NCI-H1436 (cell line): ENCODE measurements at regions not wholly inside any gene's neighbourhood (a gene's known extent, or its start where the extent isn't known, plus 50 kb on each side); places are given as distances from the start of the nearest gene placed in this dataset.
A peak's percentile ranks its signal among the peaks of the same experiment; 100 is the strongest.
"Not testable (repeated sequence)": the region's sequence is repeated elsewhere in the genome, so short reads cannot be mapped to it uniquely, and the experiment has no call there.

Experiments used
- DNase-seq: peaks from one replicate; lab custom pipeline; 2025; lab: John Stamatoyannopoulos, UW

DNA sequence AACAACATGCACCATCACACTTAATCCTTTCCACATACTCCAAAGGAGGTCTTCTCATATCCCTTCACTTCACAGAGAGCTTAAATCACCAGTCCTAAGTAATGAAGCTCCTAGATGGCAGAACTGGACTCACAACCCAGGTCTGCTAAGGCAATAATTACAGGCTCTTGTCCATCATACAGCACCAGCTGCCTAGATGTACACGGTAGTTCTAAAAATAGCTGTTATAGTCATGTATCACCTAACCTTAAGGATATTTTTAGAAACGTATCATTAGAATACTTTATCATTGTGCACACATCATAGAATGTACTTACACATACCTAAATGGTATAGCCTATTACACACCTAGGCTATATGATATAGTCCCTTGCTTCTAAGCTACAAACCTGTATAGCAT, 644.6 kb upstream of the RGMB start:
- no peak for DNase-seq

DNA sequence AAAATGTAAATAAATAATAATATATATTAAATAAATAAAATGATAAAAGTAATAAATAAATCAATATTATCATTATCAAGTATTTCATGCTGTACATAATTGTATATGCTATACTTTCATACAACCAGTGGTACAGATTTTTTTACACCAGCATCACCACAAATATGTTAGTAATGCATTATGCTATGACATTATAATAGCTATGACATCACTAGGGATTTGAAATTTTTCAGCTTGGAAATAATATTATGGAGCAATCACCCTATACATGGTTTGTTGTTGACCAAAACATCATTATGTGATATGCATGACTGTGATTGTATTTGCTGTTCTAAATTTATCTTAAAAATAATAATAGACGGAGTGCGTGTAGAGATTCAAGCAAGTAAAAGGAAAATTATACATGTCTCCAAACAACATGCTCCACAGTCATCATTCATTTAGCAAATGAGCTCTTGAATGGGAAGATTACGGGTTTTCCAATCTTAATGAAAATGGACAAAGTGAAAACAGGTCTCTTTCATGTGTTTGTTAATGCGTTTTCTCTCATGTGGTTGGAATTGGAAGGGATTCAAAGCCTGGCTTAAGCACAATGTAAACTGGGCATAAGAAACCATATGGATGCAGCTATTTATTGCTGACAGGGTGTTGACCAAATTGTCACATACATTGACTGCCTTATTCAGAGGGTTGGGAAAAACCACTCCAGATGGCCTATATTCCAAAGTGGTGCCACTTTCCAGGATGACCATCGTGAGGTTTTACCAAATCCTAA, 643.0 kb upstream of the RGMB start:
- no peak for DNase-seq

DNA sequence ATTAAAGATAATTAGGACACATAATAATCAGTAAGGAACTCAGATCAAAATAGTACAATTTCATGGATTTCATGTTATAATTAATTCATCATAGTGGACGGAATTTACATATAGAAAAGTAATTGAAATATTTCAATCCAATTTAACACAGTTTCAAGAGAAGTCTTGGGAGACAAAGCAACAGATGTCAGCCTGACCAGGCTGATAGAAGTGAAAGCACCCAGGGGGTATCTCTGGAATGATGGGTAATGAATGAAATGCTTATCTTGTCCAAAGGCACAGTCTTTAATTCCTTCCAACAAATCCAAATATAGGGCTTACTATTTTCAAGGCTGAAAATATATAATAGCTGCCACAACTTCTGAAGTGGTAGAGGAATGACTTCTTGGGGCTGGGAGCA, 629.3 kb upstream of the RGMB start:
- DNase-seq: no peak

GRCh38 chr5:98144710-98145109, 628.8 kb upstream of the RGMB start:
- DNase-seq: no peak

DNA sequence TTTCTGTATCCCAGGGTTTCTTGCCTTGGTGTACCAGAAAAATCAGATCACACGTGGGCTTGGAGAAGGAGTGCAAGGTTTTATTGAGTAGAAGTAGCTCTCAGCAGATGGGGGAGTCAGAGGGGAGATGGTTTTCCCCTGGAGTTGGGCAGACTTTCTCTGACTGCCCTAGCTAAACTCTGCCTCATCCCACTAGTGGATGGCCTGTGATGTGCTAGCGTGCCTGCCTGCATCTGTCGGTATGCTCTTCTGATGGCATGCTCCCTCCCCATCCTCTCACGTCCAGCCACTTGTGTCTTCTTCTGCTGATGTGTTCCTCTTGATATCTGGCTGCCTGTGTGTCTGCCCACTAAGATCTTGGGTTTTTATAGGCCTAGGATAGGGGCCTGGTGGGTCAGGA, 616.1 kb upstream of the RGMB start:
- DNase-seq: no peak

DNA sequence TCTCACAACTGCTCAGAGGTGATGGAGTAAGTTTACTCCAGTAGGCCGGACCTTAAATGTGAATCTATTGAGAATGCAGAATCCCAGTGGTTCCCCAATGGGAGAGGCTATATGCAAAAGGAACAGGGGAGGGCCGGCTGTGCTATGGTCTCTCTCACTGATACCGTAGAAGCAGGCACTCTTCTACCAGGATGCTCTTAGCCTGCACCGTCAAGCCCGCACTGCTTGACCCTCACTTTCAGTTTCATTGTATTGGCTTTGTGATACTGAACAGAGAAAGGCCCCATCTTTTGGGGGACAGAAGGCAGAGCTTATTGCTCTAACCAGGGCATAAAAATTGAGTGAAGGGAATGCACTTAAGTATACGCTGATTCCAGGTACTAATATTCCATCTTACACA, 615.0 kb upstream of the RGMB start:
- no peak for DNase-seq

GRCh38 chr5:98163796-98164493, 609.5 kb upstream of the RGMB start:
- DNase-seq: peak; percentile 4

DNA sequence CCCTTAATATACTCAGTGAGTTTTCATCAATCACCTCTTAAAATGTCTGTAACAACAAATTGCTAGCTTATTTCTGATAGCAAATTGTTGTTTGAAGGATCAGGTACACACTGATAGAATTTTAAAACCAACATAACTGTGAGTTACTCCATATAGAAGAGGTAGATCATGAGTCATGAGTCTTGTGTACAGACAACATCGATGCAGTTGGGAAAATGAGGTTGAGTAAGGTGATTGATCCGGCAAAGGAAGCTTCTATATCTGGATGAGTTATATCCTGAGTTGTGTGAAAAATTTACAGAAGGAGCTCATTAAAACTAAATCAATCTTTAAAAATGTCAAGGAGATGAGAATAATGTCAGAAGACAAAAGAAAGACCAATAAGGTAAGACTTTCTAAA, 604.6 kb upstream of the RGMB start:
- DNase-seq: no peak

DNA sequence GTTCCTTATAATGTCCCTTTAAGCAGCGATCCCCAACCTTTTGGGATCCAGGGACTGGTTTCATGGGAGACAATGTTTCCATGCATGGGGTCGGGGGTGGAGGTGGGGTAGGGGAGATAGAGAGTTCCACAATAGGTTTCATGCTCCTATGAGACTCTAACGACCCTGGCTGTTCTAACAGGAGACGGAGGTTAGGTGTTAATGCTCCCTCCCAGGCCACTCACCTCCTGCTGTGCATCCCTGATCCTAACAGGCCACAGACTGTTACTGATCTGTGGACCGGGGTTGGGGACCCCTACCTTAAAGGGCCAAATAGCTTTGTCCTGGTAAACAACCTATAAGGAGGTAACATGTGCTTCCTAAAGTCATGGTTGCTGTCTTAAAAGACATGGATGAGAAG, 602.5 kb upstream of the RGMB start:
- DNase-seq: no peak

DNA sequence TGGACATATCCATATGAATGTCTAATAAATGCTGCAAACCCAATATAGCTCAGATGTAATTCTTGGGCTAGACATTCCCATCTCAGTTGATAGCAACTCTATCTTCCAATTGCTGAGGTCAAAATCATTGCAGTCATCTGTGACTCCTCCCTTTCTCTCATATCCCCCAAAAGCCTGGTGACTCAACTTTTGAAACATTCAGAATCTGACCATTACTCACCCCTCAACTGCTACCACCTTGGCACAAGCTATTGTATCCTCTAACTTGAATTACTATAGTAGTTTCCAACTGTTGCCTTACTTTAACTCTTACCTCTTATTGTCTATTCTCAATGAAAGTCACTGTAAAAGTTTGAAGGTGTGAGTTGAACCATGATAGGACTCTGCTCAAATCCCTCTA, 600.1 kb upstream of the RGMB start:
- no peak for DNase-seq

DNA sequence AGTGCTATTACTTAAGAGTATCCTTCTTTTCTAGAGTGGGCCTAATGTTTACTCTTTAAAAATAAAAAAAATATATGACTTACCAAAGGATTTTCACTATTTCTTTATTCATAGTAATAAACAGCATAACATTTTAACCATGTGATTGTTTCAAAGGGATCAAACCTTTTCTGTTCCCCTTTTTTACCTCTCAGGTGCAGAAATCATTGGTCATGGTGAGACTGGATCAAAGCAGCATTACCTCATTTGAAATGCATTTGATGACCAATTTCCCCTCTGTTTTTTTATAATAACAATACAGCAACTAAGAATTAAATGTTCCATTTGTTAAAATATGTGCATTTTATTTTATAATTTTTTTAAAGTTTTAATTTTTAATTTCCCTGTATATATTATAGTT, 598.0 kb upstream of the RGMB start:
- no peak for DNase-seq

GRCh38 chr5:98179791-98180755, 593.4 kb upstream of the RGMB start:
- DNase-seq: peak; percentile 1

GRCh38 chr5:98186128-98186527, 587.3 kb upstream of the RGMB start:
- DNase-seq: no peak

DNA sequence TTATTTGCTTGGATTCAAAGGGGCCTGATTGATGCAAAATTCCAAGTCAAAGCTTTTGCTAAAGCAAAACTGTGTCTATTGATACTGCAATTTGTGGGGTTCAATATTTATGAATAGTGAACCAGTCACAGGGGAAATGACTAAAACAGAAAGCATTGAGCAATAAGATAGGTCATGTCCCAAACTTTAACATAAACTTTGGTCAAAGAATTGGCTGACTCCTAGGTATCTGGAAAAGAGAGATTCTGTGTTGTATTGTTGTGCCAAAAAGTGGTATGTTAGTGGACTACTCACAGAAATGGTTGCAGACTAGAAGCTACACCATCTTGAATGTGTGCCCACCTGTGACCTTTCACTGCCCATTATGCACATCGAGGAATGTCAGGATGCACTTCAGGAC, 585.5 kb upstream of the RGMB start:
- DNase-seq: no peak

GRCh38 chr5:98190344-98190743, 583.1 kb upstream of the RGMB start:
- DNase-seq: not testable (repeated sequence)

DNA sequence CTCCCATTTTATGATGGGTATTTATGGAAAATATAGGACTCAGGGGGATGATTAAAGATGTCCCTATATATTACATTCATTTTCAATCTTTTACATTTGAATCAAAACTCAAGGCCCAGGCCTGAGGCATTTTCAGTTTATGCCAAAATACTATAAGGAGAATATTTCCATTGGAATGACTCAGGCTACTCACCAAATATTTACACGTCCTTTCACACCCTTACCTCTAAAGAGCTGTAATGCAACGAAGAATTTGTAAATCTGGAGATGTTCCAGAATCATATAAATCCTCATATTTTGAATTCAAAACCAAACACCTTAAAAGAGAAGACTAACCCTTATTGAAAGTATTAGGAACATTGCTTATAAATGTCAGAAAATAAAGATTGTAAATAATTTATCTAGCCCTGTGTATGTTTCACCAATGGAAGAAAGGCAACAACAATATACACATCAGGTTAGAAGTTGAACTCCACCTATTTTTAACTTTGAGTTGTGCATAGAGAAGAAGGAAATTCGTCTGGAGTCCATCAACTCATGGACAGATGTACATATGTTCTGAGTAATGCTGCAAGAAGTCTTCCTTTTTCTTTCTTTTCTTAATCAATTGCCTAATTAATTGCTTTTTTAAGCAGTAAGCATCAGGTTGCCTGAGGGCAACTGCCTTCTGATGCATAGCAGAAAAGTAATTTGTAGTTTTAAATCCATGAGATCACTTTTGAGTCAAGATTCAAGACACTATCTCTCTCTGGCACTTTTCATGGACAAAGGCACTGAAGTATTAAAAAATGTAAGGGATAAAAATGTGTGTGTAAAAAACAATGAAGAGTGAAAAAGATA, 579.3 kb upstream of the RGMB start:
- no peak for DNase-seq

DNA sequence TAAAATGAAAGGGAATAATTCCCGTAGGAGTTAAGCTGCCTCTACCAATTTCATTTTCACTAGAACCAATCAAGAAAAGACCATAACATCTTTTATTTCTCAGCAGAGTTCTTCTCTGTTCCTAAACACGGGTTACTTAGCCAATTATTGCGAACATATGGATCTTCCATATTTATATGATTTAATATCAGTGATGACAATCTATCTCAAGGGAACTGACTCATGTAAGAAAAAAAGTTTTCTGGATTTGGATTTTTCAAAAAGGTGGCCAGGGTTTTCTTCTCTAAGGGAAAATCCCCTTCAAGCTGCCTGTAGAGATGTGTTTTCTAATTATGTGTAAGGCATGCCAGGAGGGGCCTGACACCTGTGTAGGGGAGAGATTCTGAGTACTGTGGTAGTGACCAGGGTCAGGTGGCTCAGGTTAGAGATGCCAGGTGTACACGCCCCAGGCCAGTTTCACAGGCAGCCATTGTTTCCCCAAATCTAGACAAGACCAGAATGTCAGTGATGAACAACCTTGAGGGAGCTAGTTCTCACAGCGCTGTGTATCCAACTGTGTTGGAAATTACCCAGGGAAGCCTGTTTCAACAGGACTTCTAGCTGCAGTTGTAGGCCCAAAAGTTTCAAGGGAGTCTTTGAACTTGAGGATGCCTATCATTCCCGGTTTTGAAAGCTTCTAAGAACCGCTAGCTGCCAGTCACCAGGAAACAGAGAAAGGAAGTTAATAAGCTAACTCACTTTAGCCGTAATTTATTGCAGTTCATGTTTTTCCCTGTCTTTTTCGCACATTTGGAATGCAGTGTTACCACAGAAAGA, 572.5 kb upstream of the RGMB start:
- no peak for DNase-seq

DNA sequence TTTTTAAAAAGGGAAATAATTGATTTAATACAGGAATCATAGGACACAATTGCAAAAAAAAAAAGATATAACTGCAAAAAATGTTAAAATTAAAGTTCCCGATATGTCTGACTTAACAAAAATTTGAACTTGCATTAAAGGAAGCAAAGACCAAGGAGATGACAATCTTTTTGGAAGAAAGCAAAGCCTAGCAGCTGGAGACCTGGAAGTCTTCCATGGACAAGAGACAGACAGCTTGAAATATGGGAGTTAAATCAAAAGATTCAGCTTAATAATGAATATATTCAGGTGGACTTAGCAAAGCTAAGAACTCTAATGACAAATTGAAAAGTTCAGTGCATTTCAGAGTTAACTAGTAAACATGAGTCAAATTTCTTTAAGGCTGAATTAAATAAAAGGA, 568.7 kb upstream of the RGMB start:
- DNase-seq: no peak

DNA sequence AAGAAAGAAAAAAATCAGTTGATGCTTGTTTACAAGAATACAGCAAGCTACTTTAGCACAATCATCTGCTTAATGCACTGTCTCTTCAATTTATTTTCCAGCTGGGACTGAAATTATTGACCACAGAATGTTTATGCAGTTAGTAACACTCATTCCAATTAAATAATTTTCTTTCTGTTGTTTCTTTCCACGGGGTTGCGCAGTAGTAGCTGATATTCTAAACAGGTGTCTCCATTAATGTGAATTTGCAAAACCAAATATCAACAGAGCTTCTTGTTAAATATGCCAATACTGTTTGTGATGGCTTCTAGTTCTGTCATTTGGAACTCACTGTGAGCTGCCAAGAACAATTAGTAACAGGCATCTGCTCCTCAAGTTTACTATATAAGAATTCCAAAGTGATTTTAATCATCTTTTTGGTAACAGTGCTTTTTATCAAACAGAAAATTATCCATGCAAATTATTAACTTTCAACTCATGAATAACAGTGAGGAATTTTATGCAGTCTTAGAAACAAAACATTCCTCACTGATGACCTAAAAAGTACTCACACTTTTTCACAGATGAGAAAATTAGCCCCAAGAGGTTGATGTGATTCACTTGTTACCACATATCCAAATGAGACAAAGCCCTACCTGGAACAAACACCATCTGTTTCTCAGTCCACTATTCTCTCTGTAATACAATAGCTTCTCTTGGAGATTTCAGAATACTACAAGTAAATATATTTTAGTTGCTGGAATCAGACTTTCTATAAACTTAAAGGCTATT, 567.6 kb upstream of the RGMB start:
- no peak for DNase-seq

- DNase-seq: no peak
These were observed 566.9 kb upstream of the RGMB start for GRCh38 chr5:98206566-98206965.
